GM21526 (cell line): ENCODE measurements at regions not wholly inside any gene's neighbourhood (a gene's known extent, or its start where the extent isn't known, plus 50 kb on each side); places are given as distances from the start of the nearest gene placed in this dataset.
"Not testable (repeated sequence)": the region's sequence is repeated elsewhere in the genome, so short reads cannot be mapped to it uniquely, and the experiment has no call there.

Experiments used
- ATAC-seq: cut with Tn5 transposase; IDR thresholded peaks from one replicate; pipeline ENCODE4 v1.9.1; 2021; ENCODE audit warnings: moderate library complexity; ENCODE audit not compliant: unreplicated experiment, low FRiP score

DNA sequence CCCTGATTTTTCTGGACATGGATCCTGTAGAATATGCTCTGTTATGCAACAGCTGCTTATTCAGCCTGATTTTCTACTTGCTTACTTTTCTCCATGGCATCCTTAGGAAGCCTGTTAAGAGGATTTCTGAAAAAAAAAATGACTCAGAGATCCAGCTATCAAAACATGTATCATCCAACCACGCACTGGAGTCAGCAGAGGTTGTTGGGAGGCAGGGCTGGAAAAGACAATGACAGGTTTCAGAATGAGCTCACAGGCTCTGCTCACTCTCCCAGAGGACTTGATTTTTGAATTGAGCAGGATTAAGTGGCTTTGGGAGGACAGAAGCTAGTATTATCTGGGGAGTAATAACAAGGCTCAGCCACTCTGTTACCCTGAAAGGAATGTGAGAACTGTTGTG is 742.3 kb downstream of the PRIM2 start:
- not testable (repeated sequence) for ATAC-seq

DNA sequence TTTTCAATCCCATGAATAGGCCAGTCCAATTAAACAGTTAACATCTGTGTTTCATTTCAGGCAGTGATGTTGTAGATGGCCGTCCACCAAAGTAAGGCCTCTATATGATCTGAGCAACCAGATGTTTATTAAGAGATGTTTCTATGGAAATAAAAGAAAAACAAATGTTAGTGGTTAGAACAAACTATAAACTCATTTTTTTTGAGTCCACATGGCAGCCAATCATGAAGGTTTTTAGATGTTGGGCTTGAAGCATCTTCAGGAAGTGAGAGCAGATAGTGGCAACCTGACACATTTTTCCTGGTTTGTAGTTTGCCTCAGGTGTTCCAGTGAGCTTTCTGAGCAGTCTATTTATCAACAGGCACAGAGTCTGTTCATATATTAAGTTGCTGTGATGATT is 746.1 kb downstream of the PRIM2 start:
- ATAC-seq, result not testable (repeated sequence)

DNA sequence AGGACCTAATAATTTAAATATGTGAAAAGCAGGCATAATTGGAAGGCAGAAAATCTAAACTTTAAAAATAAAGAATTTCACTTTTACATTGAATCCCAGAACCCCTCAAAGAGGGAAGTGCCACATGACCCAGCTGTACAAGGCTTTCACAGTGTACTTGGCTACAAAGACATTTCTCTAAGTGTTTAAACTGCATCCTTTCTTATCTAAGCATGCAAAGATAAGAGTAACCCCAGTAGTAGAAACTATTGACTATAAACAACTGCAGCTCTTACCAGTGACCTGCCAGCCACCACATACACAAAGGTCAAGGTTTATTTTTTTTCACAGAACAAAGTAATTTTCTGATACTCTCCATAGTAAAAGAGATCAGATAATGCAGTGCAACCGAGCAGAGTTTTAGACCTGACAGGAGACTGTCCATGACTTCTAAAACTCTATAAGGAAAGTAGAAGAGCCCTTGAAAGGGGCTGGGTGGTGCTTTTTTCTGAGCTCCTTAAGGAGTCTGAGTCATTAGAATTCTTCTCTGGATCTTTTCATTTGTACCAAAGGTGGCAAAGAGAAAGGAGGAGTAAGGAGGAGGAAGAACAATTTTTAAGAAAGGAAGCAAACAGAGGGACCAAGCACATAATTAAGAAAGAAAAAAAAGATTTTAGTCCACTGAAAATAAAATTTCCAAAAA is 750.6 kb downstream of the PRIM2 start:
- ATAC-seq, result not testable (repeated sequence)

DNA sequence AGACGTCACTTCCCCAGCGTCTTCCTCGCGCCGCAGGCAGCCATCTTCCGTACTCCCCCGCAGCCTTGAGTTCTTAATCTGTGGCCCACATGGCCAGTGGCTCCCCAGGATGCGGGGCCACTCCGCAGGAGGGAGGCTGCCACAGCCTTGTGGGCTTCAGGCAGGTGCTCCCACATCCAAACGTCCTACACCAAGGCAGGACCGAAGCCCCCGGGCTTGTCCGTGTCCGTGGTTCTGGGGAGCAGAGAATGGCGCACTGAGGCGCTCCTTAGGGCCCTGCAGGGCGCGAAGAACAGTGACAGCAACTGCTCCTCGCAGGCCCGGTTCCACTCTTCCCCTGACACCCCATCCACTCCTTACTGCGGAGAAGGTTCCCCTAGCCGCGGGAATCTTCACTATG is 755.8 kb downstream of the PRIM2 start:
- ATAC-seq, result no peak

DNA sequence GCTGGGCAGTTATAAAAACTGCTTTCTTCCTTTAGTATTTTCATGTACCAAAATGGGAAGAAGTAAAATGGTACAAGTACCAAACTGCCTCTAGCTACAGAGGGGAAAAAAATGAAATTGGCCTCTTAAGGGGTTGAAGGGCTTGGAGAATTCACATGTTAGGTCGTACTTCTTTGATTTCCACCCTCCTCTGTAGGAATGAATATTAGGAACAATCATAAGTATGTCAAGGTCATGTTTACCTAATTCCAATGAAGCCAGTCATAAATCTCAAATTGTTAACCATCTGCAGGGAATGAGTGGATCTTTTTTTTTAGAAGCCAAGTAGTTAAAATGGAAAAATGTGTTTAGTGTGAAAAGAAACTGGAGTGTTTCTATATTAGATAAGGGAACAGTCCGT is 772.6 kb downstream of the PRIM2 start:
- not testable (repeated sequence) for ATAC-seq

DNA sequence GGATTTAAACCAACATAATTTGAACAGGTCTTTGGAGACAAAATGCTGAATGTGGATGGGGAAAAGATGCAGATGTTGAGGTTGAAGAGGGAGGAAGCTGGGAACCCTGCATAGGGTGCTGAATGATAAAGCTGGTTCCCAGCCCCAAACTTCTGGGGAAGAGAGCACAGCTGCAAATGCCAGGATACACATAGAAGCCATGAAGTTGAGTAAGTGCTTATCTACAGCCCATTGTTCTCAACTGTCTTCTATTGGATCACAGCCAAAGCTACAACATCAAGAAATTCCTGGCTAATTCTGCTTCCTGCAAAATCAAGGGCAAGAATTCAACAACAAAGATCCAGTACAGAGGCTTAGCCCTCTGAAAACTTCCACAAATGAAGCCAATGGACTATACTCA is 779.8 kb downstream of the PRIM2 start:
- ATAC-seq, result not testable (repeated sequence)

DNA sequence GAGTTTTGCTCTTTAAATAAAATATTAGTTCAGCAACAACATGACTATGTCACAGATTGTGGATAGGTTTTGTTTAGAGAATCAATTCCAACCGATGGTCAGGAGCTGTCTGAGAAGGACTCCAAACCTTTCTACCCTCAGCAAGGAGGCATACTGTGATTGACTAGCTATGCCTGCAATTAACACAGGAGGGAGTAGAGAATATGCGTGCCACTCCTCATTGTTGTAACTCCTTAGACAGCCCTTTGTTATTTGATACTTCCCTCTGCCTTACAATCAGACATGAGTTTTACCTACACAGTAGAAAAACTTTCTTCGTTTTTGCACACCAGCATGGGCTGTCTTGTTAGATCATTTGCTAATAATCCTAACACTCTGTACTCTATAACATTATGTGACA is 796.5 kb downstream of the PRIM2 start:
- no peak for ATAC-seq

DNA sequence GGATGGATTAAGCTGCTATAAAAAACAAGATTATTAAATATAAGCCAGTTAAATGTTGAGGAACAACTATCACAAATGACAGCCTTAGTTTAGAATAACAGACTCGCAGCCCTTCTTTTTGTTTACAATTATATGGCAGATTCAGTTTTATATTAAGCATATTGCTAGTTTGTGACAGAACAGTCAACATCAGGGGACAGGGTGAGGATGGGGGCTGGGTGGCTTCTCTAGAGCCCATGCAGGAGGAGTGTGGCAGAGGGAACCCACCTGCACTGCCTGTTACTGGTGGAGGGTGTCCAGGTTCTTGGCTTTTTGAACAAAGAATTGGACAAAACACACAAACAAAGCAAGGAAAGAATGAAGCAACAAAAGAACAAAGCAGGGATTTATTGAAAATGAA is 799.7 kb downstream of the PRIM2 start:
- ATAC-seq, result not testable (repeated sequence)

DNA sequence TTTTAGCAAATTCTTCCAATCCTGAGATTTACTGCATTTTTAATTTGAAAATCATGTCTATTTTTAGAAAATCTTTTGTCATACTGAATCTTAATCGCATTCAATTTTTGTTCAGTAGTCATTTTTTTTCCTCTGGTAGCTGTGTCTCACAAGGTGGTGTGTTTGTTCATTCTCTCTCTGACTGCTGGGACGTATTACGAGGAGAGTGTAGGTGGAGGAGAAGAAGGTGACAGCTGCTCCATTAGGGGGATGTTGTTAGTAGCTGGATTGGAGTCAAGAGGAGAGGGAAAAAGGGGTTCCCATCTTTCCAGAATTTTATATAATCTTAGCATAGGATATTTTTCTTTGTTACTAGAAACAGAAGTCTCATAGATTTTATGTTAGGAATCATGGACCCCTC is 804.2 kb downstream of the PRIM2 start:
- ATAC-seq, result not testable (repeated sequence)

DNA sequence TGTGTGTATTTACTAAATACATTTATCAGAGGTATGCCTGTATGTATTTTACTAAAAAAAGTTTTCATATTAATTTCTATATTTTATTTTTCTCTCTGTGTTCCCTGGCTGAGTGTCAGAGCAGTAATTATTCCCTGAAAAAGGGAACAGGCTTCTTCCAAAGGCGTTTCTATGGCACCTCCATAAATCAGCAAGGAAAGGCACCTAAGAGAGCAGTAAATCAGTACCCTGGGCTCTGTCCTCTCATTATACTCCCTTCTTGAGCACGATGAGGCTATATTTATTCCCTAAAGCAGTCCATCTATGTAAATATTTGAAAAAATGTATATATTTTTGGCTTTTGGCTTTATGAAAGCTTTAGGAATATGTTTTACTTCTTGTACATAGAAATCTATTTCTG is 806.3 kb downstream of the PRIM2 start:
- not testable (repeated sequence) for ATAC-seq

DNA sequence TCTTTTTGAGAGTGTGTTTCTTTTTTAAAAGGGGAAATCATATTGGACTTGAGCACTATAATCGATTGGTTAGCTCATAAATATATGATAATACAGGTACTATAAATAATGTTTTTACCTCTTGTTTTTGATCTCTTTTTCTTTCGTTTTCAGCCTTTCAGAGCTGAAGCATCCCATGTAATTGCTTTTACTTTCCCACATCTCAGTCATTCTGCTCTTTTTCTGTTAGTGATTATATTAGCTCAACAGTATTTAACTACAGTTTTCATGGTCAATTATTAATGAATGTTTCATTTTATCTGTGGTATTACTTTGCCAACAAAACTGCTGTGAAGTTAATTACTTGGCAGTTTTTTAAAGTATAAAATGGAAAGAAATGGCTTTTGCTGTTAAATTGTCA is 811.1 kb downstream of the PRIM2 start:
- not testable (repeated sequence) for ATAC-seq

DNA sequence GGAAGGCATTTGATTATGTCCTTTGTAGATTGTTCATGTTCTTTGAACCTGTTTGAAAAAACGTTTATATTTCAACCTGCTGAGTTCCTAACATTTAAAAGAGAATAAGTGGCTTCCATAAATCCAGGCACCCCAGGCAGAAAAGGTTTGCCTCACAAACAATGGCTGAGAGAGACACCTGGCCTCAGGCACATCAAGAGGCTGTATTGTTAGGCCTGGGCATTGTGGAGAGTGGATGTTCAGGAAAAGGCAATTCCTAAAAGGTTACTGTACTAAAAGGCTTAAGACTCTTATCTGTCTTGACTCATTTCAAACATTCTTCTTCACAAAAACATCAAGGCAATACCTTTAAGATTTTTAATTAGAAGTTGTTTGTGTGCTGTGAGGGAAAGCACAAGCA is 811.7 kb downstream of the PRIM2 start:
- not testable (repeated sequence) for ATAC-seq

DNA sequence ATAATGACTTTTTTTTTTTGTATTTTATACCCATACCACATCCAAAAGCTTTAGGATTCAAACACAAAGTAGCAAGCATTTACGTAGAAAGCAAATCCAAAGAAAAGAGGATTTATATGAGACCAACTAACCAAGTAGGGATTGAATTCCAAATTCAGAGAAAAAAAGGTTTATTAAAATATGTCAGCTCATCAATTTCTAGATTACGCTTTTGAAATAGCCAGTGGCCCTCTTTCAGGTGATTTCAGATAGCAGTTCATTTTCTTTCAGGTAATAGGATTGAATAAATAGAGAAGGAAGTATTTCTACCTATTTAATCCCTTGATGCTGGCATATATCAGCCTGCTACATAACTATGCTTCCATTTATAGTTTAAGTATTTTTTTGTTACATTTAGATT is 822.3 kb downstream of the PRIM2 start:
- not testable (repeated sequence) for ATAC-seq

DNA sequence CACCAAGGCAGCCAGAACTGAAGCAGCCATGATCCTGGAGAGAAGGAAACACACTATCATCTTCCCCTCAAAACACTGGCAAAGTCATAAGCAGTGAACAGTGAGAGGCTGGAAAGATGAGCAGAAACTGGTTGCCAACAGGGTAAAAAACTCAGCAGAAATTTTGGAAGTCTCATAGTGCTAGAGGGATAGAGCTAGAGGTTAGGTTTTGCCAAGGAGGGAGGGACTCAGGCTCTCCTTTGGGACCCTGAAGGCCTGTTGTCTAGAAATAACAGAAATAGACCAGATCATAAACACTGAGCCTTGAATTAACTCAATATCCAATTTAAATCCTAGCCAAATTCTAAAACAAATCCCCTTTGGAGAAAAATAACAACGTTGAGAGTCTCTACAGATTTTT is 853.6 kb downstream of the PRIM2 start:
- not testable (repeated sequence) for ATAC-seq

DNA sequence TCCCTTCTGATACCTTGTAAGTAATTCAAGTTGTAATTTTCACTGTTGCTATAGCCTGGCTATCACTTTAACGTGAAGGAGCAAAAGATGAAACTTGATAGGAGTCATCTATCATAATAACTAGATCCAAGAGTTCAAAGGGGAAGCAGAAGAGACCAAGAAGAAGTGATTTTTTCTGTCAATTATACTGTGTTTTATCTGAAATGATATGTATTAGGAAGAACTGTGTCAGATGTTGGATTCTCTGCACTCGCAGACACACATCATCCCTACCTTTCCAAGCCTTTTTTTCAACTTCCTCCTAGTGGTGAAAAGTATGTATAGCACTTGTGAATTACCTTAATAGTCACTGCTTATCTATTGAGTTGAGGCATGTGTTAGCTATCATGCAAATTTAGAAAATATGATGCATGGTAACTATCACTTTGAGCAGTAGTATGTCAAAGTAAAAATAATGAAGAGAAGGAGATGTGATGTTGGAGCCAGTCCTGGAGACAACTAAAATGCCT is 864.2 kb downstream of the PRIM2 start:
- not testable (repeated sequence) for ATAC-seq

DNA sequence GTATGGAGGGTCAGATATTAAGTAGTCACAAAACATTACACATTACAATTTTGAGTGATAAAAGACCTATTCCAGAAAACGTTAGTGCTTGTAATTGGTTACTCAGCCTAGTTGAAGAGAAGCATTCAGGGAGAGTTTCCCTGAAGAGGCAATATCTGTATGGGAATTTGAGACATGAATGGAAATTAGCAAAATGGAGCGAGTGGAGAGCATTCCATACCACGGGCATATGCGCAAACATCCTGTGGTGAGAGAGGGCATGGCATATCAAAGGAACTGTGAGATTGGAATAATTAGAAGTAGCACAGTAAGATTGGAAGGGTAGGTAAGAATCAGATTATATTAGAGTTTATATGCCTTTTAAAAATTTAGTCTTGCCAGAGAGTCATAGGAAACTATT is 867.9 kb downstream of the PRIM2 start:
- not testable (repeated sequence) for ATAC-seq

DNA sequence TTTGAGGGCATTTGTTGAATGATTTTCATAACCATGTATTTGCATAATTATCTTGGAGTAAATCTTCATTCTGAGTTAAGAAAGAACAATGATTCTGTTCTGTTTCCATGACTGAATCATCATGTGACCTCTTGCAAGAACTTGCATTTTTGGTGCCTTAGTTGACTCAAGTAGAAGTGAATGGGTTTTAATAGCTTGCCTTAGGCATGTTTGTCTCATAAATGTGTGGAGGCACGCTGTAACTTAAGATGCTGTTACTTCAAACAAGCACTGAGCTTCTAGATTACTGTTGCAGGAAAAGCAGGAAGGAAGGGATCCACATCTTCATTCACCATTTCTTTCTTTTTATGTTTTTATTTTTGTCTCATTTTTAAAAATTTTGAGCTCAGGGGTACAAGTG is 875.8 kb downstream of the PRIM2 start:
- not testable (repeated sequence) for ATAC-seq

DNA sequence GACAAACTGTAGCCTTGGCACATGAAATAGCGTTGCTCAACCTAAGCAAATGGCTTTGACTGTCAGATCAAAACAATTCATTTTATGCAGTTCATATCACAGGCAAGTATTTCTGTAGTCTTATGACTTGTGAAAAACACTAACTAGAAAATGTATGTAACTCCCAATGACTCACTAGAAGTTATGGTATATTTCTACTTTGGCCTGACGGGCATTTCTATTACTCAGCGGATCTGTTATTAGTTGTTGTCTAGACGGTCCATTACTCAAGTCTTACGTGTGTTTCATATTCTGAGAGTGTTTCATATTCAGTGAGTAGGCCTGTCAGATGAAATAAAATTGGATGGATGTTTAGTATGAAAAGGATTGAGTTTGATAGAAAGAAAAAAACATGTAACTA is 880.9 kb downstream of the PRIM2 start:
- no peak for ATAC-seq

DNA sequence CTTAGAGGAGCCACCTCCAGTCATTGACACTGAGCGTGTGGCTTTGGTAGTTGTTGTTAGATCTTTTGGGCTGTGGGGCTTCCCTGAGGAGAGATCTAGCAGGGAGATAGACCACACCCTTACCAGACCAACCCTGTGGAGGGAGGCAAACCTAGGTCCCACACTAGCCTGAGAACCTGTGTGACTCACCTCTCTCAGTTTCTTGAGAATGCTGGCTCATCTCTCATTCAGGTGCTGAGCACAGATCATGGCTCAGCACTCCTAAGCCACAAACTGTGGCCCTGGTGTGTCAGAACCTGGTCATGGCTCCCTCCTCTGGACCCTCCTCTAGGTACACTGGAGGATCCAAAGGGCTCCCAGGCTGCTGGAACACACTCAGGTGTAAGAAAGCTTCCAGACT is 919.7 kb downstream of the PRIM2 start:
- not testable (repeated sequence) for ATAC-seq

DNA sequence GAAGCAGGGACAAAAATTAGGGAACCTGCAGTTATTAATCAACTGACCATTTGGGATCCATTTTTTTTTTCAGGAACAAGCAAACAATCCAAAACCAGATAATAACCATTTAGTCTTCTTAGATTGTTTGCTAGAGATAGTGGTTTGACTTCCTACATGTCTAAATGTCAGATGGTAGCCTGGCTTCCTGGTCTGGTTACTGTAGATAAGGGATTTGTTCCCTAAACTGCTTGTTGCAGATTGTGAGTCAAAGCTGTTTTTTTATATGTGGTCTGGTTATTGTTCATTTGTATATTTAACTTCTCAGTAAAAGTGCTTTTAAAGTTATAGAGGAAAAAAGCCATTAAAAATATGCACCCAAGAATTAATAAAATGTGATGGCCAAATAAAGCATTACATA is 921.0 kb downstream of the PRIM2 start:
- not testable (repeated sequence) for ATAC-seq

DNA sequence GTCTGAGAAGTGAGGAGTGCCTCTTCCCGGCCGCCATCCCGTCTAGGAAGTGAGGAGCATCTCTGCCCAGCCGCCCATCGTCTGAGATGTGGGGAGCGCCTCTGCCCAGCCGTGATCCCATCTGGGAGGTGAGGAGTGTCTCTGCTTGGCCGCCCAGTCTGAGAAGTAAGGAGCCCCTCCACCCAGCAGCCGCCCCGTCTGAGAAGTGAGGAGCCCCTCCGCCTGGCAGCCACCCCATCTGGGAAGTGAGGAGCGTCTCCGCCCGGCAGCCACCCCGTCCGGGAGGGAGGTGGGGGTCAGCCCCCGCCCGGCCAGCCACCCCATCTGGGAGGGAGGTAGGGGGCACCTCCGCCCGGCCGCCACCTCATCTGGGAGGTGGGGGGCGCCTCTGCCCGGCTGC is 940.2 kb downstream of the PRIM2 start:
- ATAC-seq, result not testable (repeated sequence)

DNA sequence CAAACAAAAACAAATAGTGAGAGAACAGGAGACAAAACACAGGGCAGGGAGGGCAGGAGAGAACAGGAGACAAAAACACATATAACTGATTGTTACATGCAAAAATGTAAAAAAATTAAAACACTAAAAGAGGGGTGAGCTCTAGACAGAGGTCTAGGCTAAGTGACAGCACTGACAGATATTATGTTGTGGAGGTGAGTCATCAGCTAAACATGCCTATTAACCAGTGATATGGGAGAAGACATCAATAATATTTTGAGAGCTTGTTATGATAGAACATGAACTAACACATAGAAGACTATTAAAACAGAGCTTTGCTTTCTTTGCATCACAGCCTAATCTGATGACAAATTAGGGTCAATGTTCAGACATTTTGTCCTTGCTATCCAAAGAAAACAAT is 972.7 kb downstream of the PRIM2 start:
- no peak for ATAC-seq

DNA sequence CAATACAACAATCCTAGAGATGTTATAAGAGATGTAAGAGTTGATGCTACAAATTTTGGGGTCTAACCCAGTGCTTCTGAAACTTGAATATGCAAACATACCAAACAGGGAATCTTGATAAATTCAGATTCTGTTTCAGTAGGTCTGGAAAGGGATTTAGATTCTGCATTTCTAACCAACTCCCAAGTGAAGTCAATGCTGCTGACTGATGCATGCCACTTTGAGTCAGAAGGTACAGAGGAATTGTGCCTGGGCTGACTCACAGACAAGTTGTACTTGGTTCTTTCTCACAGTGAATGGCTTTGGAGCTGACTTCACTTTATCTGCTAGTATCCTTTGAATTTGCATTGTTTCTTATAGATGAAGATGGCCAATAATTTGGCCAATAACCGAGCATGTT is 973.9 kb downstream of the PRIM2 start:
- not testable (repeated sequence) for ATAC-seq
